NCI-H2029 (cell line): ENCODE measurements at regions not wholly inside any gene's neighbourhood (a gene's known extent, or its start where the extent isn't known, plus 50 kb on each side); places are given as distances from the start of the nearest gene placed in this dataset.
"Not testable (repeated sequence)": the region's sequence is repeated elsewhere in the genome, so short reads cannot be mapped to it uniquely, and the experiment has no call there.

Experiments used
- DNase-seq: peaks from one replicate; lab custom pipeline; 2025; lab: John Stamatoyannopoulos, UW

DNA sequence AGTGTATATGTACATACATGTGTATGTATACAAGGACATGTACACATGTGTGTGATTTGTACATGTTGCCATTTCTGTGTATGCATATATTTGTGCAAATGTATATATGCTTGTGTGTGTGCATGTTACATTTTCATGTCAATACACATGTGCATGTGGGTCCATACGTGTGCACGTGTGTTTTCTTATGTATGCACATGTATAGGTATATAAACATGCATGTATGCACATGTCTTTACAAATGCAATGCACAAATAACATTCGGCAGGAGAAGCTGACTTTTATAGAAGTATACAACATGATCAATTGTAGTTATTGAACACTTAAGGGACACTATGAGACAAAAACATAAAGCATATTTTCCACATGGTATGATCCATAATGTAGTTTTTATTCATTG lies 307.4 kb upstream of the SEMA3C start:
- no peak for DNase-seq

DNA sequence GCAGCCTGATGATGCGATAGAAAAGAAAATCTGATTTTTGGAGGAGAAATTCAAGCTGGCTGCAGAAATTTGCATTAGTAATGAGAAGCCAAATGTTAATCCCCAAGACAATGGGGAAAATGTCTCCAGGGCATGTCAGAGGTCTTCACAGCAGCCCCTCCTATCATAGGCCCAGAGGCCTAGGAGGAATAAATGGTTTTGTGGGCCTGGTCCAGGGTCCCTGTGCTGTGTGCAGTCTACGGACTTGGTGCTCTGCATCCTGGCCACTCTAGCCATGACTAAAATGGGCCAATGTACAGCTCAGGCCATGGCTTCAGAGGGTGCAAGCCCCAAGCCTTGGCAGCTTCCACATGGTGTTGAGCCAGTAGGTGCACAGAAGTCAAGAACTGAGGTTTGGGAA lies 303.8 kb upstream of the SEMA3C start:
- not testable (repeated sequence) for DNase-seq

DNA sequence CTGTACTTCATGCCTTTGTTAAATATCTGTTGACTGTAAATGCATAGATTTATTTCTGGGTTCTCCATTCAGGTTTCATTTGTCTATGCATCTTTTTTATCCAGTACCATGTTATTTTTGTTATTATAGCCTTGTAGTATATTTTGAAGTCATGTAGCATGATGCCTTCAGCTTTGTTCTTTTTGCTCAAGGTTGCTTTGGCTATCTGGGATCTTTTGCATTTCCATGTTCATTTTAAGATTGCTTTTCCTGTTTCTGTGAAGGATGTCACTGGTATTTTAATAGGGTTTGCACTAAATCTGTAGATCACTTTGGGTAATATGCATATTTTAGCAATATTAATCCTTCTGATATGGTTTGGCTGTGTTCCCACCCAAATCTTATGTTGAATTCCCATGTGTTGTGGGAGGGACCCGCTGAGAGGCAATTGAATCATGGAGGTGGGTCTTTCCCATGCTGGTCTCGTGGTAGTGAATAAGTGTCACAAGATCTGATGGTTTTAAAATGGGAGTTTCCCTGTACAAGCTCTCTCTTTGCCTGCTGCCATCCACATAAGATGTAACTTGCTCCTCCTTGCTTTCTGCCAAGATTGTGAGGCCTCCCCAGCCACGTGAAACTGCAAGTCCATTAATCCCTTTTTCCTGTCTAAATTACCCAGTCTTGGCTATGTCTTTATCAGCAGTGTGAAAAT lies 302.8 kb upstream of the SEMA3C start:
- no peak for DNase-seq

DNA sequence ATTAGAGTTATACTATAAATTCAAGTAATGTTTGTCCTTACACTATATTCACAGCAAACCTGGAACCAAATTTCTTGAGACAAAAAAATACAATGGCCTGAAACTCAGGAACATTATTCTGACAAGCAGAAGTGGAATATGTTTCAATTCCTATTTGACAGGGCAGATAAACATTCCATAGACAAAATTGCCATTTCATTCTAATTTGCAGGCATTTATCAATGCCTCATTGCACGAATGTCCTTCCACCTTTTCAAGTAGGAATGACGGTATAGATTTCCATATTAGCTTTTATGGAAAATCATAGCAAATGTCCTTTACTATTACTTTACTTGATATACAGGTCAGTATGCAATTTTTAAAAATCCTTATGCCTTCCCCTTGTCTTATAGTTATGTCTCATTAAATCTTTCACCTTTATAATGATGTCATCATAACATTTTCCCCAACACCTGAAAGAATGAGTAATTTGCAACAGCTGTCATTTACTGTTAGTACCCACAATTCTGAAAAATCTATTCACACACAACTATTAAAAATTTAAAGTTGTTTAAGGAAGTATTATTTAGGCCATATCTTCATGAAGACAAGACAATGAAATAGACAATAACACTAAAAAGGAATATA lies 299.7 kb upstream of the SEMA3C start:
- DNase-seq, result no peak

DNA sequence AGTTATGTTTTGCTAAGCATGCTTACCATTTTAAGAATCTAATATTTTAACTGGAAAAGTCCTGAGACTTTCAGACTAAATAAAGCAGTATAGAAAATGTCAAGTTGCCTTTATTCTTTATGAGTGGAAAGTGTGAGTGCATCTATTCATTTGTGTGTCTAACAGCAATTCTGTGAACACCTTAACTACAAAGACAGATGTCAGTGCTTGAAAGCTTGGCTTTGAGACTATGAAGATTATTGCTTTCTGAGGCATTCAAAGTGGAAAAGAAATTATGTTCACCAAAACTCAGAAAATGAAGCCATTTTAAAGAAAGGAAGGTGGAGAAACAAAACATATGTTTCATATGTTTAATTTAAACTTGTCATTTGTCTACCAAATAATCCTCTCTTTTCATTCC lies 294.5 kb upstream of the SEMA3C start:
- no peak for DNase-seq

DNA sequence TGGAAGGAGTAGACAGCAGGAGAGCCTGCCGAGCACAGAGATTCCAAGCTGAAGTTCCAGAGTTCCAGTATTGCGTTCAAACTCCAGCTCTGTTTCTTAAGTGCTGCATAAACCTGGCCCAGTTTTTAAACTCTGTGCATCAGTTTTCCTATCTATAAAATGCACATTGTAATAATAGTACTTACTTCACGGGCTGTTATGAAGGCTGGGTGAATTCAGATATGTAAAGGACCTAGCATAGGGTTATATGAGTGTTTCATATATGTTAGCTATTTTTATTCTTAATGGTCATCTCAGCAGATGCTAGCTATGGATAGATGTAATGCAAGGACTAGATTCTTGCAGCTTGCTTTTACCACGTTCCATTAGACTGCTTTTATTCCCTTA lies 293.1 kb upstream of the SEMA3C start:
- DNase-seq, result no peak

DNA sequence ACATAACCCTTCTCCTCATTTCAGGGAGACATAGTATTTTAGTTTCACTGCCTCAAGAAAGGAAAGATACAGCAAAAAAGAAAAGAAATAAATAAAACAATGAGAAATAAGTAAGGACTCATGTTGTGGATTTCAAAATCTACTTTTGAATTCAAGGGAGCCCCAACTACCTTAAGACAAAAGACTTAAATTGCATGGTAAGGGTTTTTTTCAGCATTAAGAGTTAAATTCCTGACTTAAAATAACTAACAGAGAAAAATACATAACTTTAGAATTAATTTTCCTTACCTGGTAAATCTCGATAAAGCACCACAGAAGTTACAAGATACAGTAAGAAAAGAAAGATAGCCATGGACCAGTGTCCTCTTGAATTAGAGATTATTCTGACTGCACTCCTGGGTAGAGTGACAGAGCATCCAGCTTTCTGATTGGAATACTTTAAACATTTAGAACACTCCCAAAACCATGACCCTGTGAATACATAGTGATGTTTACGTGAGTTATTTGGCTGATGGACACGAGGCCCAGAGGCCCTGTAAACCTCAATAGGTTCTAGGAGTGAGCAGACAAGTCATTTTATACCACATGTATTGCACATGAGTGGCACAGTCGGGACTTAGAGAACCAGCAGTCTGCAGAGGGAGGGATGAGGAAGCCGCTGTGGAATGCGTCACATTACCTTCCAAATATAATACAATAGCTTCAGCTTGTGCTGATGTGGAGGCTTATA lies 292.5 kb upstream of the SEMA3C start:
- DNase-seq, result no peak

DNA sequence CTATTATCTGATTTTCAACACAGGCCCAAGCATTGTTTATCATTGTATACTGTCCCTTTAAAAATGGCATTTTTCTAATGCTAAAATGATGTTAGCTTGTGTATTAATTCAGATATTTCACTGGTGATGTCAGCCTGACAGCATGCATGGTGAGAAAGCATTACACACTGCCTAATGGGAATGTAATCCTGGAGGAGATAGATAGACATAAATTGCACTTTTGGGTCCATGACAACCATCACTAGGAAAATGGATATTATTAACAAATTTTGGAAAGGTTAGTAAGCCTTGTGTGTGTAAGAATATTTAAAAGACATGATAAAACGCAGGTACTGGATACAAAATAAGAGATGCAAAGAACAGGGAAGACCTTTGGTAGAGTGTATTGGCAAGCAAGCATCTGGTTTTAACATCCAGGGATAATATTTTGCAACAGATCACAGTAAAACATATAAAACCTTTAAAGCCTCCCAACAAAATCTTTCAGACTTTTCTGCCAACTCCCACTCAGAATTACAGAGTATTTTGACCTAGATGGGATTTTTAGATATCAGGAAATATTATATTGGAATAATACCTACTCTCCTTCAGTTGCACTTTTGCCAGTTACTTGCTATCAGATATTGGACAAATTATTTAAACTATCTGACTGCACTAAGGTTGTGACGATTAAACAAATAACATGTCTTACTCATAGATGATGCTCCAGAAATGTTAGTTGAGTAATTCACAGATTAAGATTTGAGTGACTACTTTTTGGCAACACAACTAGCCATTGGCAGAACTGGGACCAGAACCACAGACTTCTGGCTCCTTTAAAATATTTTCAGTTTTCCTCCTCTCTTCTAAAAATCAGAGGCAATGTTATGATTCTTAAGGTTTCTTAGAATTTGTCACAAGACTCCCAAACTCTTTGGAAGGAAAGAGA lies 291.6 kb upstream of the SEMA3C start:
- no peak for DNase-seq

DNA sequence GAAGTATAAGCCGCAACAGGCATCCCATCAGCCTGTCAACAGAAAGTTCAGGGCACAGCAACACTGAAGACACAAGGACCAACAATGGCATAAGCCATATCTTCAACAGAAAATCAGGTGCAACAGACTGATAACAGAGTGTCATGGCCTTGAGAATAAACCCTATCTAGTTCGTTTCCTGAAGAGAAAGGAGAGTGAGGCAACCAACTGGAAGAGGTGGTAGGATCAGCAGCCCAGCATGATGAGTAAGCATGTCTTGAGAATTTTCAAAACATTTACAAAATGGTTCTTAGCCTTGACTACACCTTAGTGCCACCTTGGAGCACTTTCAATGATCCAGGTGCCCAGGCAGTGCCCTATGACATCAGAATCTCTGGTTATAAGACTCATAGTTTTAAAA lies 290.2 kb upstream of the SEMA3C start:
- DNase-seq, result no peak

DNA sequence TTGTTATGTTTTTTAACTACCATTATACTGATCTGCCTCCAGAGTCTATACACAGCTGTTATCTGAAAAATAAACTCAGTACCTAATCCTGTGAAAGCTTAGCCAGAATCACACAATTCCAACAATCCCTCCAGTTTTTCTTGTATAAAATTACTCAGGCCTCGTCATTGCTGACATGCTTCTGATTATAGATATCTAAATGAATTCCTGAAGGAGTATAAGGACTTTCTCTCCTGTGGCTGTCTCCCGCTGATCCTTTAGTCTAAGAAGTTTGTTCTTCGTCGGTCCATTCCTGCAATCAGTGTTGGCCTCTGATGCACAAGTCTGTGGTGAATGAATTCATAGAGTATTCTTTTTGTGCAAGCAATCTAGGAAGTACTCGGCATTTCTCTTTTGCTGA lies 288.9 kb upstream of the SEMA3C start:
- no peak for DNase-seq

DNA sequence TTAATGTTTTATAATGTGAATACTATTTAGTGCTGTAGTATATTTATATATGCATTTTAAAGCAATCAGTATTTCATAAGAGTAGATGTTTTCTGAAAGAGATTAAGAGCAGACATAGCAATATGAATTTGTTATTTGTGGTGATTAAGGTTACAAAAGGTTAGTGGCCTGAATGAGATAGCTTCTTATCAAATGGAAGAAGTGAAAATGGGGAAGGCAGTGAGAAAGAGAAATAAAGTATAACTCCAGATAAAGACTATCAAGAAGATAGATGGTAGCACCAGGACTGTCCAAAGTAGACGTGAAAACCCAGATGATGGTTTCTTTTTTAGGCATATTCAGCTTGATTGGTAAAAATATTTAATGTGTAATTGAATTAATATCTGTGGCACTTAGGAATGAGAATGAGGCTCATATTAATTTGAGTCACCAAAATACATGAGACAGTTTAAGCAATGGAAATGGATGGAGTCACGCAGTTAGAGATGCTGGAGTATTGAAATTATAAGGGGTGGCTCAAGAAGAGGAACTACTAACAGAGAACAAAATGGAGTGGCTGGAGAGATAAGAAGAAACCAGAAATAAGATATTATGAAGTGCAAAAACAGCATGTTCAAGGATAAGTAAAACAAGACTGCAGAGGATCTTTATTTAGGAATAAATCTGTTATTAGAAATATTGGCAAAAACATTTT lies 288.0 kb upstream of the SEMA3C start:
- no peak for DNase-seq

DNA sequence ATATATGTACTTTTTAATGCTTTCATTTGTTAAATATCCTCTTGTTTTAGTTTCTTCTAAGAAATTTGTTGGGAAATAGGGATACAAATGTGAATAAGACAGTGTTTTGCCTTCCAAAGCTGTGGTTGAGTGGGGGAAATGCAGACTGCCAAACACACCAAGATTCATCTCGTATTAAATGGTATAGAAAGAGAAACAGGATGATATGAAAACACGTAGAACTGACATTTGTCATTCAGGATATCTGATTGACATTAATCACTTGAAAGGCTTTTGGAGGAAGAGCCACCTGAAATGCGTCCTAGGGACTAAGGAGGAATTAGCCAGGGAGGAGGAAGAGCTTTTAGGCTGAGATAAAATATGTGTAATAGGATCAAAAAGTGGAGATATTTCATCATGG lies 287.4 kb upstream of the SEMA3C start:
- no peak for DNase-seq

DNA sequence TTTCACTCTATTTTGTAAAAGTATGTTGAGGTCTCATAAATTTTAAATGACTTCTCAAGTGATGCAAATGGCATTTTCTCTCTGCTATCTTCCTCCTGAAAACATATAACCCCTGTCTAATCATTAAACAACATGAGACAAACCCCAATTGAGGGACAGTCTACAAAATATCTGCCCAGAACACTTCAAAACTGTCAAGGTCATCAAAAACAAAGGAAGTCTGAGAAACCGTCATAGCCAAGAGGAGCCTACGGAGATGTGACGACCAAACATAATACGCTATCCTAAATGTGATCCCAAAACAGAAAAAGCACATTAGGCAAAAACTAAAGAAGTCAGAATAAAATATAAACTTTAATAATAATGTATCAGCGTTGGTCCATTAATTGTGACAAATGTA lies 282.3 kb upstream of the SEMA3C start:
- no peak for DNase-seq

DNA sequence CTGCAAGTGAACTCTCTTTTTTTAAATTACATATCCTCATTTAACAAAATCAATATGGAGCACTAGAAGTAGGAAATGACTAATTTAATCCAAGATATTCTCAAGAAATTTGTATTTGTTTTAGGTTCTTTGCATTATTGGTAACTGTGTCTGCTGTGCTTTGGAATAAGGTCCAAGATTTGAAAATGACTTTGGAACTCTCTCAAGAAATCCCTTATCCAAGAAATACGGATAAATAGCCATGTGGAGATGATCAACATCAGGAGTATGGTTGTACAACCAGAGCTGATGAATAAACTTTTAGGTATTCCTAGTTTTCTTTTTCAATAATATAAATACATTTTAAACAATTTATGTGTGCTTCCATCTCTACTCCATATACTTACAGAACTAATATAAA lies 279.9 kb upstream of the SEMA3C start:
- DNase-seq, result no peak

DNA sequence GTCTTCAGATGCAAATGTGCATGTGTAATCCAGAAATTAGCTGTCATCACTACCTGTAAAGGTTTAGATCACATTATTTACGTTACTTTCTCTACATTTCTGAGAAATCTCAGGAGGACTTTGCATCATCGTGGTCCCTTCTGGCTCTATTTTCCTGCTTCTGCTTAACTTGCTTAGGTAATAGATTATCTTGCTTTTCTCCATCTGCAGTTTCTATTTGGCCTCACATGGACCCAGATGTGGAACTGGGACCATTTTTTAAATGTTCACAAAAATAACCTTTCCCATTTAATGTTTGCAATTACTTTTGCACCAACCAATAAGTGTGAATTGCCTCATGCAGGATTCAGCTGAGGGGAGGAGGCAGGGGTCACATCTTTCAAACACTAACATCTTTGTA lies 278.4 kb upstream of the SEMA3C start:
- no peak for DNase-seq

DNA sequence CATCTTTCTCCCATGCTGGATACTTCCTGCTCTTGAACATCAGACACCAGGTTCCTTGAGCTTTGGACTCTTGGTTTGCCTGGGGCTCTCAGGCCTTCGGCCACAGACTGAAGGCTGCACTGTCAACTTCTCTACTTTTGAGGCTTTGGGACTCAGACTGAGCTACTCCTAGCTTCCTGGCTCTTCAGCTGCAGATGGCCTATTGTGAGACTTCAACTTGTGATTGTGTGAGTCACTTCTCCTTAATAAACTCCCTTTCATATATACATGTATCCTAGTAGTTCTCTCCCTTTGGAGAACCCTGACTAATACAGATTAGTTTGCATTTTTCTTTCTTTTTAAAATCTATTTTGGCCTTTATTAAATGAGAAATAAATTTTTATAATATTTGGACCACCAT lies 276.2 kb upstream of the SEMA3C start:
- no peak for DNase-seq

DNA sequence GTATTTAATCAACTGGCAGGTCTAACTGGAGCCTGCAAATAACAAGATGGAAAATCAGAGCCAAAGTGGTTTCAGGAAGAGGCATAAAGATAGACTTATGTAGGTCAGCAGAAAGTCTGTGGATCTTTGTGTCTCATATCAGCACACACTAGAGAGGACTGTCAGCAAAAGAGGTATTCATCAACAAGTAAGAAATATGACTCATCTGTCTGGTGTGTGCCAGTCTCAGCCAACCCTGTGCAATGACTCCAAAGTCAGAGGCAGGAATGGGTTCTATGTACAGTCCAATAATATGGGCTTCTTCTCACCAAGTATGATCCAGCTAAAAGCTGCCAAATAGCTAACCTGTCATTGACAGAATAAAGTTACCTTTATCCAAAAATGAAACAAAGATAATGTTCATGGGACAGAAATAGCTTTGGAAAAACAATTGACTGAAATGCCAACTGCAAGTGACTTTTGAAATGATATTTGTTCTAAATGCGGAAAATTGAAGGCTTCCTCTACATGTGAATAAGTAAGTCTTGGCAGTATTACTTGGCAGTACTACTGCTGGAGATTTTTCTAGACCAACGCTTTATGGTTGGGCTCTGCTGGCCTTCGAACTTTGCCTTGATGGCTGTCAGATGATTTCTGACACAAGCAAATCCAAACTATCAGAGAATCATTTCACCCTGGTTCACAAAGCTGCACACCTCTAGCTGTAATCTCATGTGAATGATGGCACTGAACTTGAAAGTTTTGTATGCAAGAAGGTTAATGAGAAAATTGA lies 272.3 kb upstream of the SEMA3C start:
- no peak for DNase-seq

DNA sequence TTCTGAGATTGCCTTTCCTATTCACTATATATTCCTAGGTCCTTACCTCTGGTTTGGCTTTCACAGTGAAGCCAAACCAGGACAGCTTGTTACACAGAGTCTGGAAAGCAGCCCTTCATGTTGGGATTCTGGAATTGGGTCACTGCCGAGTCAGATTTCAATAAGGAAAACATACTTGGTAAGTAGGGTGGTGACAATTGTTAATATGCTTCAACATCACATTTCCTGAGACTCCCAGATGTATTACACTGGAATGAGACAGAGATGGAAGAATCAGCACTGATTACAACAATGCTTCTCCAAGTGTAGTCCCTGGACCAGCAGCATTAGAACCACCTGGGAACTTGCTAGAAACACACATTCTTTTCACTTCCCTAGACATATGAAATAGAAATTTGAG lies 268.9 kb upstream of the SEMA3C start:
- no peak for DNase-seq

DNA sequence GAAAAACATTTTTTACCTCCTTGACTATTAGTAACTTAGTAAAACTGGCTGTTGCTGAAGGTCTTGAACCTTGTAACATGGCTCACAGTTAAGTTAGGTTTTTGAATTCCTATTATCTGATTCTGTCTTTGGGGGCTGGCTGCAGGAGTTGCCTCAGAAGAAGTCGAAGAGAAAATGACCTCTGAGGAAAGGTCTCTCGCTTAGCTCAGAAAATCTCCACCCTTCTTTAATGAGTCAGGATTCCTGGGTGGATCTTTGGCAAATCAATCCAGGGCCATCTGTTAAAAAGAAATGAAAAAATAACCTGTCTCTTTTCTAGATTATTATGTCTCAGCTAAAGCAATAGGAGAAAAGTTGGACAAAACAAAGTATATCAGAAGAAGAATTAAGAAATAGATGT lies 267.8 kb upstream of the SEMA3C start:
- no peak for DNase-seq

DNA sequence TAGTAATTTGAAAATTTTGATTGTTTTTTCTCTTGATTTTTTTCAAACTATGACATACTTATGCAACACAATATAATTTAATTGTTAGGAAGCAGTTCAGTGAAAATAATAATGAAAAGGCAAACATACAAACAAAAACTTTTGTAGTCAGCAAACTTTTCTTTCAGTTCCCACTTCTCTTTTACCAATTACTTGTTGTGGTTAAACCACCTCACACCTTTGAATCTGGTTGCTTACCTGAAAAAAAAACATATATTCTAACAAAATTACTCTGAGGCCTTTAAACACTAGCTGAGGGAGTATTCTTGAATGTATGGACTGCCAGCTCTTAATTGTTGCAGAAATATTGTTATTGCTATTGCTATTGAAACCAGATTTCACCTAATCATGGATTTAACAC lies 266.2 kb upstream of the SEMA3C start:
- no peak for DNase-seq

DNA sequence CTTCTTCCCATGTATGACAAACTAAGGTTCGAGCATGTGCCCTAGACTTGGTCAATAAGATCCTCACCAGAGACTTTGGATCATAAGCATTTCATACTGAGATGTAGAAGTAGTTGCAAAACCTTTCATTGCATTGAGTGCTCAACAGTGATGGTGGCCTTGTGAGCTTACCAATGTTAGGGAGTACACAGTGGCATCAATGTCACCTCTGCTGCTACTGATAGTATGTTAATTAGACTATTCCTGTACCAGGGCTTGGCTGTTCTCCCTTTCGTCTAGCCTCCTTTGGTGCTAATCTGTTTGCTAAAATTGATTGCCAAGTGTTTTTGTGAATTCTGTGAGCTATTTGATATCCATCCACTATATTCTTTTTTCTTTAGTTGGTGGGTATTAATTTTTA lies 264.5 kb upstream of the SEMA3C start:
- DNase-seq, result no peak
